Fibroblast of skin of back (primary cell): ENCODE measurements at regions not wholly inside any gene's neighbourhood (a gene's known extent, or its start where the extent isn't known, plus 50 kb on each side); places are given as distances from the start of the nearest gene placed in this dataset.
"Not testable (repeated sequence)": the region's sequence is repeated elsewhere in the genome, so short reads cannot be mapped to it uniquely, and the experiment has no call there.

ENCODE experiments used
- DNase-seq: peaks from one replicate; pipeline ENCODE4 v3.0.0-alpha.2; 2013

DNA sequence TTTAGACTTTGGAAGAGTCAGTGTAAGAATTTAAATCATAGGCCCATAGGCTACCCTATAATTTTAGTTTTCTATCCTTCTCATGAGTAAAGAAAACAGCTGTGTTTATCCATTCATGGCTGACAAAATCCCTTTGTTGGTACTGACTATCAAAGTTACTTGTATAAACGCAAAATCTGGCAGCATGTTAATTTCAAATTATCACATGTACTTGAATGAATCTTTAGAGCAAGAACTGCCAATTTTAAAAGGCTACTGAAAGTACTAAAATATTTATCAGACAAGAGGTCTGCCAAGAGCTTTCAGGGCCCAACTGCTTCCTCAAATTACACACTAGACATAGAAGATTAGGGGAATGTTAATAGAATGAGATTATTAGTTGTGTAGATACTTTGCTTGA lies 66.6 kb downstream of the MYL12B start:
- no peak for DNase-seq

DNA sequence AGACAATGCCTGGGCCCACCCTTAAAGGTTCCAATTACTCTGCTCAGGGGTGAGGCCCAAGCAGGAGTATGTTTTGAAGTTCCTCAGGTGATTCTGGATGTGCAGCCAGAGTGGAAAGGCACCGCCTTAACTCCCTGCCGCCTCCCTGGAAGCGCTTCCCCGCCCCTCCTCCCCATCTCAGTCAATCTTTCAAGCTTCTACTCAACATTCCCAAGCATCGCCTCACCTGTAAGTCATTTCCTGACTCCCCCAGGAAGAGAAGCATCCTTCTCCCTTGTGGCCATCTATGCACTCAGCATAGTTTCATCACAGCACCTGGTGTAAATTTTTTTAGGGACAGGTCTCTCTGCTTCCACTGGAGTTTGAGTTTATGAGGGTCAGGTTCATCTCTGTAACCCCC lies 67.5 kb downstream of the MYL12B start:
- DNase-seq = no peak

DNA sequence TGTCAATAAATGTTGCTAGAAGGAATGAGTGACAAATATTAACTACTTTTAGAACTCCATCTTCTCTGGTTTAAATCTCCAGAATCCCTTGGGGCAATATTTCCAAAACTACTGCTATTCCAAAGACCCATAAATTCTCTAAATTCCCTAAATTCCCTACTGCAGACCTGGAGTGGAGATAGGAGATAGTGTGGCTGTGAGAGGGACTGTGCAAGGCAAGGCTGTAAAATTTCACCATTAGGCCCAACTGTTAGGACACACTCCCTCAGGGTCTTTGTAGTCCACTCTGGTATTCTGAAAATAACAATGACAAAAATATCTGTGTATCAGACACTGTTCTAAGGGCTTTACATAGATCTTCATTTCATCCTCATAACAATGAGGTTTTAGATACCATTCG lies 67.9 kb downstream of the MYL12B start:
- no peak for DNase-seq

DNA sequence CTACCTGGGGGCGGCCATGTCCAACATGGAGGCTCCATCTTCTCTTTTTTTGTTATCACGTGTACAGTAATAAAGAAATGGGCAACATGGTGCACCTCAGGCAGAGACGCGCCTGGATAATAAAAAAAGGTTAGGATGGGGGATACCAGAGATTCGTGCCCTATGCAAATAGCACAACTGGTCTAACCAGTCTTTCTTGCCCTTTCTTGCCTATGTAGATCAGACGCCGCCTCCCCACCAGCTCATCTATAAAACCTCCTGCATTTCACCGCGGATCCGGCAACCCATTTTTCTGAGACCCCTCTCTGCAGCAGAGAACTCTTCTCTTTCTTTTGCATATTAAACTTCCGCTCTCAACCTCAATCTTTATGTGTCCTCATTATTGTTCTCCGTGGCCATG lies 68.7 kb downstream of the MYL12B start:
- DNase-seq = no peak

DNA sequence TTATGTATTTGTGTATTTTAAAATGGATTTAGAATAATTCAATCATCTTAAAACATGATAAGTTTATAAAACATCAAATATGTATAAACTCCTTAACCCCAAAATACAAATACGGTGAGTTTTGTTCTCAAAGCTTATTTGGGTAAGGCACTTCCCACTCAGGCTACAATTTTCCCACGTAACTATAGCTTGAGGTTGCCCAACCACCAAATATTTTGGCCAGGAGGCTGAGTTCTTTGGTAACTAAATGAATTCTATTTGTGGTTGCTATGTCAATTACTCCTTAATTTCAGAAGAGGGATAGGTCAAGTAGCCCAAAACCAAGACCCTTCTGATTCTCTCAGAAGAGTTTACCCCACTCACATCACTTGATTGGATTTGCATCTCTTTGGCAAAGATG lies 70.4 kb downstream of the MYL12B start:
- DNase-seq = no peak

DNA sequence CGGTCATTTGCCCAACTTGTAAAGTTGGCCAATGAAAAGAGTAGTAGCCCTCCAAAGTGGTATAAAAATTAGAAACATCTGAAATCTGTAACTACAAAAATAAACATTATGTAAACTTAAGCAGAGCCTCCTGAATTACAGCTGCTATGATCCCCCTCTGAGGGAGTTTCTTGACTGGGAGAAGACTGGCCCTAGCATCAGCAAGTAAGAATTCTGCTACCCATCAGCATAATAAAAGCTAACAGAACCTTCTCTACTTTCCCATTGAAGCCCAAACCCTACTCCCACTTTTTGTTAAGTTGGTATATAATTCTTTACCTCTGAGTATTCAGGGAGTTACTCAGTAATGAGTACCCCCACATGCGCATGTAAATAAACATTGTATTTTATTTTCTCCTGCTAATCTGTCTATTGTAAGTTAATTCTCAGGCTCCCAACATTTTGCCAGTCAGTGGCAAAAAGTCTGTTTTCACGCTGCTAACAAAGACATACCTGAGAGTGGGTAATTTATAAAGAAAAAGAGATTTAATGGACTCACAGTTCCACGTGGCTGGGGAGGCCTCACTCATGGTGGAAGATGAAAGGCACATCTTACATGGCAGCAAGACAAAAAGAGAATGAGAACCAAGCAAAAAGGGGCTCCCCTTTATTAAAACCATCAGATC lies 71.3 kb downstream of the MYL12B start:
- no peak for DNase-seq

DNA sequence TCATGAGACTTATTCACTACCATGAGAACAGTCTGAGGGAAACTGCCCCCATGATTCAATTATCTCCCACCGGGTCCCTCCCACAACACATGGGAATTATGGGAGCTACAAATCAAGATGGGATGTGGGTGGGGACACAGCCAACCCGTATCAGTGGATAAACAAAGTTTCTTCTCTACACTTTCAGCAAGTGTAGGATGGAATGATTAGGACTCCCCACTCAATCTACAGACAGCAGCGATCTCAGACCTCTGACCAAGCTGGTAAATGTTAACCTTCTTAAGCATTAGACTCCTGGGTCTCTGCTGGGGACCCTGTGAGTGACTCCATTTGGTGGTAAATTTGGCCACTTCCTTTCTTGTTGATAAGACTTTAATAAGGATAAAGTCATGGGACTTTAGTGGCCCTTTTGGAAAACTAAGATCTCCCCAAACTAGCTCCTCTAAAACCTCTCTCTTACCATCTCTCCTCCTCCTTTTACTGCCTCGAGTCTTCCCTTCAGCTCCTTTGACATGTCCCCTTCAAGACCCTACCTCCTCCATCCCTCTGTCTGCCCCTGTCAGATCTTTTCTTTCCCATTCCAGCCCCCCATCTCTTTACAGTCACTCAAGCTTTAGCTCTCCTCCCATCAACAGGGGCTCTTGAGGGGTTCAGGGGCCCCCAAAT lies 71.9 kb downstream of the MYL12B start:
- DNase-seq = no peak

DNA sequence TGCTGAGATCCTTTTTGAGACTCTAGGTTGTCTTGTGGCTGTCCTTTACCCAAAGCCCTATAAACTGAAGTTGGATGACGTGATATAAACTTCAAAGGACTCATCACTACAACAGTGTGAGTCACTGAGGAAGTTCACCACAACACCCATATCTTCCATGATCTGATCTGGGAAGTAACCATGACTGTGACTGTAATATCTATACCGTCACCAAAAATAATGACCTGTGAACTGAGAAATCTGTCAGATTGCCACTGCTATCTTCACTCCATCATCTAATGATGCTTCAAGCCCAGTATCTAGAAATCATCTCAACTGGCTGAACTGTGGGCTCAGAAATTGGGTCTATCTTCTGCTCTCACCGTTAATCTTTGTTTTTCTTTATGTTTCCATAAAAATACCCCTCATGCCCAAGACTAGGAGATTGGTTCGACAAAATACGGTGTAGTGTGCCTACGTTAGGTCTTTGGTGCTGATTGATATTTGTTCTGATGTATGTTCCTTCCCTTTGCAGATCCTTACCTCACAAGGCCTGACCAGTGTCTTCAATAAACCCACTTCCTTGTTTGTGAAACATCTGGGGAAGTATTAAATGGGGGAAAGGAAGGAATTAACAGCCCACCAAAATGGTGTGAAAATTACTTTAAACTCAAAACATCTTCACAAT lies 78.2 kb downstream of the MYL12B start:
- DNase-seq = no peak

DNA sequence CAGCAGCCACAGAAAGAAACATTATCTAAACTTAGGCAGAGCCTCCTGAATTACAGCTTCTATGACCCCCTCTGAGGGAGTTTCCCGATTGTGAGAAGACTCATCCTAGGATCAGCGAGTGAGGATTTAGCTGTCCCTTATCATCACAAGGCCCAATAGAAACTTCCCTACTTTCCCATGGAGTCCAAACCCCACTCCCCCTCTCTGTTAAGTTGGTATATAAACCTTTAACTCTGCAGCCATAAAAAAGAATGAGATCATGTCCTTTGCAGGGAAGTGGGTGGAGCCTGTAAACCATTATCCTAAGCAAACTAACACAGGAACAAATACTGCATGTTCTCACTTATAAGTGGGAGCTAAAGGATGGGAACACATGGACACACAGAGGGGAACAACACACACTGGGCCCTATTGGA lies 78.8 kb downstream of the MYL12B start:
- no peak for DNase-seq

DNA sequence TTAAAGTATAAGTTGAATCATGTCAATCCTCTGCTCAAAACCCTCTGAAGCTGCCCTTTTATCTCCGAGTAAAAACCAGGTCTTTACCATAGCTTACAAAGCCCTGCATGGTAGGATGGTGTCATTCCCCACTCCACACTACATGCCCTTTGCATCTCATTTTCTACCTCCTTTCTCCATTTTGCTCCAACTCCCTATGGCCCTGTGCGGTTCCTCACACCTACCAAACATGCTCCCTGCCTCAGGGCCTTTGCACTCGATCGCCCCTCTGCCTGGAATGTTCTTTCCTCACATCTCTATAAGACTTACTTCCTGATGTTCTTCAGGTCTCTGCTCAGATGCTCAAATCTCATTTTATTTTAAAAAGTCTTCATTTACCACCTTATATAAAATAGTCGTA lies 80.7 kb downstream of the MYL12B start:
- no peak for DNase-seq

DNA sequence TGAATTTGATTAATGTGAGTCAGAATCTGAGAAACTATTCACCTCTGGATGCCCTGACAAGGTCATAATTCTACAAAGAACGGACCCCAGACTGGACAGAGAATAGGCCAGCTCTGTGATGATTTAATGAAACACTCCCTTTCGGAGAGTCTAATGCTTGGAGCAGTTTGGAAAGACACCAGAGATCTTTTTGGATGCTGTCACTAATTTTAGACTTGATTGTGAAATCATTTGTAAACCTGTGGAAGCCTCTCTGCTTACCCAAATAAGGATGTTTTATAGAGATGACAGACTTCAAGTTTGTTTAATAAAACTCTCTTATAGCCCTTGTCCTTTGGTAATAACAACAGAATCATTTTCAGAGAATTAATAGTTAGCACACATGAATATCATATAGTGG lies 83.5 kb downstream of the MYL12B start:
- no peak for DNase-seq

DNA sequence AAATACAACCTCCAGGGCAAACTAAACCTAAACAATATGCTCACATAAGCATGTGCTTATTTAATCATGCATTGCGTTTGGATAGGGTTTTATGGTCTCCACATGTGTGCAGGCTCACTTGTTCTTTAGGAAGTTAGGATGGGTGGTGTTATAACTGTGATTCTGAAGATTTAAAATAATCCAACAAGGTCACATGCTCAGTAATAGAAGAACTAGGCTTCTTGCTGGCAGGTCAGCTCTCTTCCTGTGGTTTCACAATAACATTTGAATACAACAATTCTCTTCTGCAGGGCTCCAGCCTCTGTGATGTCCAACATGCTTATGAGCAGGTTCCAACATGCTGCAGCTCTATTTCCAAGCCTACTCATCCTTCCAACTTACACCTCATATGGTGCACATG lies 84.0 kb downstream of the MYL12B start:
- no peak for DNase-seq

DNA sequence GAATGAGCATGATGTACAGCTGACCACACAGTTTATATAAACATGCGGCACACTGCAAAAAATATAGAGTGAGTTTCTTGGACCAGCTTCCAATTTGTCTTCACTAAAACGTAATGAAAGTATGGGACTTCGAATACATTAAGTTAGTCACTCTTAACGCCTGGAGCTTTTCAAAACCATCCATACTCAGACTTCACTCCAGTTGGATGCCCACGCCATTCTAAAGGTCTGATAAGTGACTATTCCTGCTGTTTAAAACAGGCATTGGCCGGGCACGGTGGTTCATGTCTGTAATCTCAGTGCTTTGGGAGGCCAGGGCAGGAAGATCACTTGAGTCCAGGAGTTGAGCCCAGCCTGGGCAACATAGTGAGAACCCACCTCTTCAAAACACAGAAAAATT lies 84.6 kb downstream of the MYL12B start:
- DNase-seq = no peak

DNA sequence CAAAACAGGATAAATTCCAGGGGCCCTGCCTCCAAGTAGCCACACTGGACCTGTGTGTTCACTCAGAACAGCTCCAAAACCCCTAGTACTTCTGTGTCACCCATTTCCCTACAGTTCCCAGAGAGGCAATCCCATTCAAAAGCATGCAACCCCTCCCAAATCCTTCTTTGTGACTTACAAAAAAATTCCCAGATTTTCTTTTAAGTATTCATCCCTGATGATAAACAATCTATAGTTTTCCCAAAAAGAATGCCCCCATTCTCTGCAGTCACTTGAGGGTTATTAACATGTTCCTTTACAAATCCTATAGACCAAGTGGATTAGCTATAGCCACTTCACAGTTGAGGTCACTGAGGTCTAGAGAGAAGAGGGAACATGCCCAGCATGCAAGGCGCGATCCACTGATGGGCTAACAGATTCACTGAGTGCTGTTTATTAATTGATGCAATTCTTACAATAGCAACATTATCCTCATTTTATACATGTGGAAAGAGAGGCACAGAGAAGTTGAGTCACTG lies 85.4 kb downstream of the MYL12B start:
- DNase-seq = no peak

DNA sequence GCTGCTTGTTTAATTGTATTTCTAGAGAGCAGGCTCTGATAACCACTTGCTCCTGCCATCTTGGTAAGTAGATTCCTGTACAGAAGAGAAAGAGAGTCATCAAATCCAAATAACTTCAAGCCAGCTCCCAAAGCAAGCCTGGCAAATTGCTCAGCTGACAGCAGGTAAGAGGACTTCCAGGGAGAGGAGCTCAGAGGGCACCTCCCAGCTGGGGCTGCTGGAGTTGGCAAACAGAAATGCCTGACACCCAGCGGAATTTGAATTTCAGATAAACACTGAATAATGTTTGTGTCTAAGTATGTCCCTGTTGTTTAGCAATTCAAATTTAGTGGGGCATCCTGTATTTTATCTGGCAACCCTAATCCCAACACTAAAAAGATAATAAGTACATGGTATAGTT lies 86.2 kb downstream of the MYL12B start:
- DNase-seq = no peak

DNA sequence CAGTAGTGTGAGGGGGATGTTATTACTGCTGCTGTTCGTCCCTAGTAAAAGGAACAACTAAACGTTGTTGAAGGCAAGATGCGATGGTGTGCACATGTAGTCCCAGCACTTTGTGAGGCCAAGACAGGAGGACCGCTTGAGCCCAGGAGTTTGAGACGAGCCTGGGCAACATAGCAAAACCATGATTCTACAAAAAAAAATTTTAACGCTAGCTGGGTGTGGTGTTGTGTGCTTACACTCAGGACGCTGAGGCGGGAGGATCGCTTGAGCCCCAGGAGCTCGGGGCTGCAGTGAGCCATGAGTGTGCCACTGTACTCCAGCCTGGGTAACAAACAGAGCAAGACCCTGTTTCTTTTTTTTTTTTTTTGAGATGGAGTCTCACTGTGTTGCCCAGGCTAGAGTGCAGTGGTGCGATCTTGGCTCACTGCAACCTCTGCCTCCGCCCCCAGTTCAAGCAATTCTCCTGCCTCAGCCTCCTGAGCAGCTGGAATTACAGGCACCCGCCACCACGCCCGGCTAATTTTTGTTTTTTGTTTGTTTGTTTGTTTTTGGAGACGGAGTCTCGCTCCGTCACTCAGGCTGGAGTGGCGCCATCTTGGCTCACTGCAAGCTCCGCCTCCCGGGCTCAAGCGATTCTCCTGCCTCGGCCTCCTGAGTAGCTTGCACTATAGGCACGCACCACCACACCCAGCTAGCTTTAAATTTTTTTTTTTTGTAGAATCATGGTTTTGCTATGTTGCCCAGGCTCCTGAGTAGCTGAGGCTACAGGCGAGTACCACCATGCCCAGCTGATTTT lies 87.3 kb downstream of the MYL12B start:
- not testable (repeated sequence) for DNase-seq

DNA sequence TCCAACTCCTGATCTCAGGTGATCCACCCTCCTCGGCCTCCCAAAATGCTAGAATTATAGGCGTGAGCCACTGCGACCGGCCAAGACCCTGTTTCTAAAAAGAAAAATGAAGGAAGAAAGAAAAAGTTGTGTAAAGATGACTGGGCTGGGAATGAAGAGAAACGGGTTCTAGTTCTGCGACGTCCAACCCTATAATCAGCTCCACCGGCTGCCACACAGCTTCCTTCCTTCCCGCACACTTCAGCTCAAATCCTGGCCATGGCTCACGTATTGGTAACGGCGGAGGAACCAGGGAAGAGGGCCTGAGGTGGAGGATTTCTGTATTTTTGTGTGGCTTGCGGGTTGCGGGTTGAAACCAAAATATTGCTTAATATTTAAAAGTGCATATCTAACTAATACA lies 88.1 kb downstream of the MYL12B start:
- no peak for DNase-seq

DNA sequence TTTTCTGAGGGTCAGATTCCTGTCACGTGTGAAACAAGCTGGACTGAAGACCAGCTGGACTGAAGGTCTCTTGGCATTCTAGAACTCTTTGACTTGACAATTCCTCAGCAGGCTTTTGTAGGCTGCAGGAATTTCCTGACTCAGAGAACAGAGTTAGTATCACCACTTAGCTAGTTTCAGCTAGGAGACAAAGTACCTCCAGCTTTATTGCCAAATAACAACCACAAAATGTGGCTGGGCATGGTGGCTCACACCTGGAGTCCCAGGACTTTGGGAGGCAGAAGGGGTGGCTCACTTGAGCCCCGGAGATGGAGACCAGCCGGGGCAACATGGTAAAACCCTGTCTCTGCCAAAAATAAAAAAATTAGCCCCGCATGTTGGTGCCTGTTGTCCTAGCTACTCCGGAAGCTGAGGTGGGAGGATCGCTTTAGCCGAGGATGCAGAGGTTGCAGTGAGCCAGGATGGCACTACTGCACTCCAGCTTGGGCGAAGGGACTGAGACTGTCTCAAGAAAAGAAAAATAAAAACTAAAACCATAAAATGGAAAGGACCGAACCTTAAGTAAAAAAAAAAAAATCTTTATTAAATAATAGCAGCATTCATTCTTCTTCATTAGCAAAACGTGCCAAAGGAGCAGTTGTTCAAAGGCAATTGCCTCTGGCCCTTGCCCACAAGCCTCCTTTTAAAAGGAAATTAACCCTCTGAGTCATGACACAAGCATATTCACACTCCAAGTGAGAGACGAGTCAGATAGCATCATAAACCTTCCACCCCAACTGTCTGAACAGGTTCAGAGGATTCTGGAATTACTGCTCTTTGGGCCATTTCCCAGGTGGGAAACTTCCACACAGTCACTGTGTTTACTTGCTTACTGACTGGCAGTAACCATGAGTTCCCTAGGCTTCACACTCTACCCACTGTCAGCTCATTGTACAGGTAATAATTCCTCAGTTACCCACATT lies 88.9 kb downstream of the MYL12B start:
- DNase-seq = no peak

DNA sequence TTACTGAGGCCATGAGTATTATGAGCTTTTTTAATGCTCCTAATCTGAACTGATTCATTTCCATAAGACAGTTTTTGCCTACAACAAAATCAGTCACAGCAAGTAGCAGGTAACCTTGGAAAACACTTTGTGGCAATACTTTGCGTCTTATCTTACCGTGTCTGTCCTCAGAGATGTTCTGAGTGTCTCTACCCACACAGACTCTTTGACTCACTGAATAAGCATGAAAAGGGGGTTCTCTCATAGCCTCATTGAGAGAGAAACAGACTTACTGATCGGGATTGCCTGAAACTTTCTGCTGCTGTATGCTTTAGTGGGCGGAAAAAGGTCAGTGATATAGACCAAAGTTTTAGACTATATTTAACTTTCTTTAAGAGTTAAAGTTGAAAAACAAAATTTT lies 92.6 kb downstream of the MYL12B start:
- DNase-seq = no peak

DNA sequence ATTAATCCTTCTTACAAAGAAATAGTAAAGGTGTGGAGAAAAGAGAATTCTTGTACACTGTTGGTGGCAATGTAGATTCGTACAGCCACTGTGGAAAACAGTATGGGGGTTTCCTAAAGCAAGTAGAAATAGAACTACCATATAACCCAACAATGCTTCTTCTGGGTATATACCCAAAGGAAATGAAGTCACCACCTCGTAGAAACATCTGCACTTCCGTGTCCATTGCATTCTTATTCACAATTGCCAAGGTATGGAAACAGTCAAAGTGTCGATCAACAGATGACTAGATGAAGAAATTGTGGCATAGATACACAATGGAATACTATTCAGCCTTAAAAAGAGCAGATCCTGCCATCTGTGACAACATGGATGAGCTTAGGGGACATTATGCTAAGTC lies 93.4 kb upstream of the TGIF1 start:
- DNase-seq = no peak

DNA sequence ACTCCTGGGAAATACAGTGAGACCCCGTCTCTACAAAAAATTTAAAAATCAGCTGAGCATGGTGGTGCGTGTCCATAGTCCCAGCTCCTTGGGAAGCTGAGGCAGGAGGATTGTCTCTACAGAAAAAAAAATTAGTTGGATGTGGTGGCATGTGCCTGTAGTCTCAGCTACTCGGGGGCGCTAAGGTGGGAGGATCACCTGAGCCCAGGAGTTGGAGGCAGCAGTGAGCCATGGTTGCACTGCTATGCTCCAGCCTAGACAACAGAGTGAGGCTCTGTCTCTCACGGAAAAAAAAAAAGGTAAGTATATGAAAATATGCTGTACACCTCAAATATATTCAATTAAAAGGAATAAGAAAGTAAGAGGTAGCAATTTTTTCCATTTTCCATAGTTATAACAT lies 92.5 kb upstream of the TGIF1 start:
- no peak for DNase-seq

DNA sequence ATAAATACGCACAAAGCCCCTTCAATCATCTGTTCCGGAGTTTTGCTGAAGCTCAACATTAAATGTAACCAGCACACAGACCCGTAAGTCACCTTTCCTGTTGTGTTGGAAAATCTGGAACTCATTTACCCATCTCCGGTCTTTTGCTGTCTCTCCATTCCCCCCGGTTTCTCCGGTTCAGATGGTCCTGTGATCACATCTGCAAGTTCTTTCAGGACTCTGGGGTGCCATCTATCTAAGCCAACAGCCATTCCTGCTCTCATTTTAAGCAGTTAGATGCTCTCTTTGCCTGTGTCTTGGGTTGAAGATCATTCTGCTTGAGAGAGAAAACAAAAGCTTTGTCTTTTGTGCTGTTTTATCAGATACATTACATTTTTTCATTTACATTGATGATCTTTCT lies 91.7 kb upstream of the TGIF1 start:
- no peak for DNase-seq
